Inferior parietal cortex (tissue), 1 donor: ENCODE measurements at regions not wholly inside any gene's neighbourhood (a gene's known extent, or its start where the extent isn't known, plus 50 kb on each side); places are given as distances from the start of the nearest gene placed in this dataset.
"Not testable (repeated sequence)": the region's sequence is repeated elsewhere in the genome, so short reads cannot be mapped to it uniquely, and the experiment has no call there.

Experiments
- DNase-seq: peaks from one replicate; pipeline ENCODE4 v3.0.0-alpha.2; 2016; ENCODE audit errors: extremely low spot score

- no peak for DNase-seq
Observed at GRCh38 chr4:25474690-25475089, 97.6 kb downstream of the ANAPC4 start.

GRCh38 chr4:25477221-25477620, 100.2 kb downstream of the ANAPC4 start:
- DNase-seq = no peak

- no peak for DNase-seq
Observed at GRCh38 chr4:25481648-25482047, 104.6 kb downstream of the ANAPC4 start.

GRCh38 chr4:25484243-25484721, 107.2 kb downstream of the ANAPC4 start:
- no peak for DNase-seq

- DNase-seq = no peak
Observed at GRCh38 chr4:25485104-25485503, 108.0 kb downstream of the ANAPC4 start.

- DNase-seq = no peak
Observed at GRCh38 chr4:25486171-25486570, 109.1 kb downstream of the ANAPC4 start.

- DNase-seq = no peak
Observed at GRCh38 chr4:25487155-25487554, 110.1 kb downstream of the ANAPC4 start.

- DNase-seq = no peak
Observed at GRCh38 chr4:25489253-25489797, 112.3 kb downstream of the ANAPC4 start.

- no peak for DNase-seq
Observed at GRCh38 chr4:25493466-25493865, 116.4 kb downstream of the ANAPC4 start.

- DNase-seq = no peak
Observed at GRCh38 chr4:25494166-25494565, 117.1 kb downstream of the ANAPC4 start.

- no peak for DNase-seq
Observed at GRCh38 chr4:25500626-25501316, 123.7 kb downstream of the ANAPC4 start.

- DNase-seq = no peak
Observed at GRCh38 chr4:25502115-25502514, 125.1 kb downstream of the ANAPC4 start.

- DNase-seq = no peak
Observed at GRCh38 chr4:25503779-25504178, 126.7 kb downstream of the ANAPC4 start.

GRCh38 chr4:25504932-25505636, 128.0 kb downstream of the ANAPC4 start:
- no peak for DNase-seq

- no peak for DNase-seq
Observed at GRCh38 chr4:25505637-25505991, 128.6 kb downstream of the ANAPC4 start.

GRCh38 chr4:25506032-25506571, 129.0 kb downstream of the ANAPC4 start:
- DNase-seq = no peak

- DNase-seq = no peak
Observed at GRCh38 chr4:25509646-25510045, 132.6 kb downstream of the ANAPC4 start.

- not testable (repeated sequence) for DNase-seq
Observed at GRCh38 chr4:25511823-25512222, 134.8 kb downstream of the ANAPC4 start.

GRCh38 chr4:25513814-25514213, 136.8 kb downstream of the ANAPC4 start:
- no peak for DNase-seq

GRCh38 chr4:25523405-25523804, 132.2 kb upstream of the SLC34A2 start:
- no peak for DNase-seq

GRCh38 chr4:25524663-25525062, 131.0 kb upstream of the SLC34A2 start:
- DNase-seq = no peak

GRCh38 chr4:25525896-25526295, 129.8 kb upstream of the SLC34A2 start:
- DNase-seq = no peak

GRCh38 chr4:25527034-25527433, 128.6 kb upstream of the SLC34A2 start:
- no peak for DNase-seq
